HepG2 (cell line): ENCODE measurements at regions not wholly inside any gene's neighbourhood (a gene's known extent, or its start where the extent isn't known, plus 50 kb on each side); places are given as distances from the start of the nearest gene placed in this dataset.

Experiments used
- CBFB ChIP-seq: sonication (generic); formaldehyde crosslinking; IDR thresholded peaks from 2 replicates; pipeline ENCODE4 v1.4.0; 2020; ENCODE audit warnings: missing genetic modification reagents
- DMTF1 ChIP-seq: sonication (generic); formaldehyde crosslinking; IDR thresholded peaks from 2 replicates; pipeline ENCODE4 v1.4.0; 2020; ENCODE audit warnings: mild to moderate bottlenecking, missing genetic modification reagents
- EZH2 ChIP-seq: conservative IDR thresholded peaks from 2 replicates; pipeline ENCODE4 v1.6.1; 2012; ENCODE audit warnings: mild to moderate bottlenecking, low read depth, low read length, moderate library complexity
- POLR2AphosphoS5 ChIP-seq: IDR thresholded peaks from 2 replicates; pipeline ENCODE4 v1.6.1; 2012; ENCODE audit warnings: low read depth, low read length
- SP1 ChIP-seq, 2 experiments: fragments of 450-650 bp in 1 of 2; sonication (generic) in 1 of 2; formaldehyde crosslinking in 1 of 2; IDR thresholded peaks; 2 replicates each; pipeline versions ENCODE4 v1.4.0 to v1.6.1; 2016 to 2020; ENCODE audit warnings: missing genetic modification reagents in 1 of 2
- TERF1 ChIP-seq: sonication (generic); formaldehyde crosslinking; IDR thresholded peaks from 2 replicates; pipeline ENCODE4 v1.8.0; 2022; ENCODE audit warnings: mild to moderate bottlenecking, missing genetic modification reagents, moderate library complexity
- ZBTB7B ChIP-seq: sonication (generic); formaldehyde crosslinking; IDR thresholded peaks from 2 replicates; pipeline ENCODE4 v1.4.0; 2020; ENCODE audit warnings: missing genetic modification reagents
- ZMAT3 ChIP-seq: sonication (generic); formaldehyde crosslinking; conservative IDR thresholded peaks from 2 replicates; pipeline ENCODE4 v1.7.0; 2021; ENCODE audit warnings: missing genetic modification reagents
- ZNF292 ChIP-seq: sonication (generic); formaldehyde crosslinking; IDR thresholded peaks from 2 replicates; pipeline ENCODE4 v1.8.1; 2022; ENCODE audit warnings: mild to moderate bottlenecking, low read depth, missing genetic modification reagents, borderline replicate concordance
- ZNF629 ChIP-seq: sonication (generic); formaldehyde crosslinking; conservative IDR thresholded peaks from 2 replicates; pipeline ENCODE4 v1.5.0; 2020; ENCODE audit warnings: missing genetic modification reagents
- TF ChIP-seq, protein P1 (sequence below): sonication (generic); formaldehyde crosslinking; IDR thresholded peaks from 2 replicates; pipeline ENCODE4 v1.5.0; 2020; ENCODE audit warnings: mild to moderate bottlenecking, missing genetic modification reagents, moderate library complexity
- TF ChIP-seq, protein P2 (sequence below): sonication (generic); formaldehyde crosslinking; IDR thresholded peaks from 2 replicates; pipeline ENCODE4 v1.4.0; 2020; ENCODE audit warnings: missing genetic modification reagents, borderline replicate concordance
- TF ChIP-seq, protein P3 (sequence below): sonication (generic); formaldehyde crosslinking; conservative IDR thresholded peaks from 2 replicates; pipeline ENCODE4 v1.4.0; 2020; ENCODE audit warnings: missing genetic modification reagents

GRCh38 chr2:11016735-11017388 is 105.1 kb downstream of the KCNF1 start:
- TF ChIP-seq, protein P1, sequence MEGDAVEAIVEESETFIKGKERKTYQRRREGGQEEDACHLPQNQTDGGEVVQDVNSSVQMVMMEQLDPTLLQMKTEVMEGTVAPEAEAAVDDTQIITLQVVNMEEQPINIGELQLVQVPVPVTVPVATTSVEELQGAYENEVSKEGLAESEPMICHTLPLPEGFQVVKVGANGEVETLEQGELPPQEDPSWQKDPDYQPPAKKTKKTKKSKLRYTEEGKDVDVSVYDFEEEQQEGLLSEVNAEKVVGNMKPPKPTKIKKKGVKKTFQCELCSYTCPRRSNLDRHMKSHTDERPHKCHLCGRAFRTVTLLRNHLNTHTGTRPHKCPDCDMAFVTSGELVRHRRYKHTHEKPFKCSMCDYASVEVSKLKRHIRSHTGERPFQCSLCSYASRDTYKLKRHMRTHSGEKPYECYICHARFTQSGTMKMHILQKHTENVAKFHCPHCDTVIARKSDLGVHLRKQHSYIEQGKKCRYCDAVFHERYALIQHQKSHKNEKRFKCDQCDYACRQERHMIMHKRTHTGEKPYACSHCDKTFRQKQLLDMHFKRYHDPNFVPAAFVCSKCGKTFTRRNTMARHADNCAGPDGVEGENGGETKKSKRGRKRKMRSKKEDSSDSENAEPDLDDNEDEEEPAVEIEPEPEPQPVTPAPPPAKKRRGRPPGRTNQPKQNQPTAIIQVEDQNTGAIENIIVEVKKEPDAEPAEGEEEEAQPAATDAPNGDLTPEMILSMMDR (CRISPR knock-in tag), result no peak
- TF ChIP-seq, protein P2, sequence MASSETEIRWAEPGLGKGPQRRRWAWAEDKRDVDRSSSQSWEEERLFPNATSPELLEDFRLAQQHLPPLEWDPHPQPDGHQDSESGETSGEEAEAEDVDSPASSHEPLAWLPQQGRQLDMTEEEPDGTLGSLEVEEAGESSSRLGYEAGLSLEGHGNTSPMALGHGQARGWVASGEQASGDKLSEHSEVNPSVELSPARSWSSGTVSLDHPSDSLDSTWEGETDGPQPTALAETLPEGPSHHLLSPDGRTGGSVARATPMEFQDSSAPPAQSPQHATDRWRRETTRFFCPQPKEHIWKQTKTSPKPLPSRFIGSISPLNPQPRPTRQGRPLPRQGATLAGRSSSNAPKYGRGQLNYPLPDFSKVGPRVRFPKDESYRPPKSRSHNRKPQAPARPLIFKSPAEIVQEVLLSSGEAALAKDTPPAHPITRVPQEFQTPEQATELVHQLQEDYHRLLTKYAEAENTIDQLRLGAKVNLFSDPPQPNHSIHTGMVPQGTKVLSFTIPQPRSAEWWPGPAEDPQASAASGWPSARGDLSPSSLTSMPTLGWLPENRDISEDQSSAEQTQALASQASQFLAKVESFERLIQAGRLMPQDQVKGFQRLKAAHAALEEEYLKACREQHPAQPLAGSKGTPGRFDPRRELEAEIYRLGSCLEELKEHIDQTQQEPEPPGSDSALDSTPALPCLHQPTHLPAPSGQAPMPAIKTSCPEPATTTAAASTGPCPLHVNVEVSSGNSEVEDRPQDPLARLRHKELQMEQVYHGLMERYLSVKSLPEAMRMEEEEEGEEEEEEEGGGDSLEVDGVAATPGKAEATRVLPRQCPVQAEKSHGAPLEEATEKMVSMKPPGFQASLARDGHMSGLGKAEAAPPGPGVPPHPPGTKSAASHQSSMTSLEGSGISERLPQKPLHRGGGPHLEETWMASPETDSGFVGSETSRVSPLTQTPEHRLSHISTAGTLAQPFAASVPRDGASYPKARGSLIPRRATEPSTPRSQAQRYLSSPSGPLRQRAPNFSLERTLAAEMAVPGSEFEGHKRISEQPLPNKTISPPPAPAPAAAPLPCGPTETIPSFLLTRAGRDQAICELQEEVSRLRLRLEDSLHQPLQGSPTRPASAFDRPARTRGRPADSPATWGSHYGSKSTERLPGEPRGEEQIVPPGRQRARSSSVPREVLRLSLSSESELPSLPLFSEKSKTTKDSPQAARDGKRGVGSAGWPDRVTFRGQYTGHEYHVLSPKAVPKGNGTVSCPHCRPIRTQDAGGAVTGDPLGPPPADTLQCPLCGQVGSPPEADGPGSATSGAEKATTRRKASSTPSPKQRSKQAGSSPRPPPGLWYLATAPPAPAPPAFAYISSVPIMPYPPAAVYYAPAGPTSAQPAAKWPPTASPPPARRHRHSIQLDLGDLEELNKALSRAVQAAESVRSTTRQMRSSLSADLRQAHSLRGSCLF (CRISPR knock-in tag), result no peak
- TF ChIP-seq TERF1 (CRISPR knock-in tag) (no peak), POLR2AphosphoS5 (no peak), ZNF292 (CRISPR knock-in tag) (no peak), ZNF629 (CRISPR knock-in tag) (no peak), DMTF1 (CRISPR knock-in tag) (no peak), CBFB (CRISPR knock-in tag) (no peak), ZBTB7B (CRISPR knock-in tag) (no peak), SP1 (IDR thresholded peaks at IDR 0.05) (no peak), SP1 (CRISPR knock-in tag; IDR thresholded peaks at IDR 0.05) (no peak), EZH2 (no peak), ZMAT3 (CRISPR knock-in tag) (no peak)
- TF ChIP-seq, protein P3, sequence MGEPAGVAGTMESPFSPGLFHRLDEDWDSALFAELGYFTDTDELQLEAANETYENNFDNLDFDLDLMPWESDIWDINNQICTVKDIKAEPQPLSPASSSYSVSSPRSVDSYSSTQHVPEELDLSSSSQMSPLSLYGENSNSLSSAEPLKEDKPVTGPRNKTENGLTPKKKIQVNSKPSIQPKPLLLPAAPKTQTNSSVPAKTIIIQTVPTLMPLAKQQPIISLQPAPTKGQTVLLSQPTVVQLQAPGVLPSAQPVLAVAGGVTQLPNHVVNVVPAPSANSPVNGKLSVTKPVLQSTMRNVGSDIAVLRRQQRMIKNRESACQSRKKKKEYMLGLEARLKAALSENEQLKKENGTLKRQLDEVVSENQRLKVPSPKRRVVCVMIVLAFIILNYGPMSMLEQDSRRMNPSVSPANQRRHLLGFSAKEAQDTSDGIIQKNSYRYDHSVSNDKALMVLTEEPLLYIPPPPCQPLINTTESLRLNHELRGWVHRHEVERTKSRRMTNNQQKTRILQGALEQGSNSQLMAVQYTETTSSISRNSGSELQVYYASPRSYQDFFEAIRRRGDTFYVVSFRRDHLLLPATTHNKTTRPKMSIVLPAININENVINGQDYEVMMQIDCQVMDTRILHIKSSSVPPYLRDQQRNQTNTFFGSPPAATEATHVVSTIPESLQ (CRISPR knock-in tag), result no peak
